ENCODE measurements at regions not wholly inside any gene's neighbourhood (a gene's known extent, or its start where the extent isn't known, plus 50 kb on each side); places are given as distances from the start of the nearest gene placed in this dataset.

- H3K27ac ChIP-seq (ENCODE audit: low read depth, low read length, poor library complexity, severe bottlenecking), result peak overlapping the region; percentile 33
- no peaks in the 10 kb centered on the region for H3K9me3 ChIP-seq (ENCODE audit: low read depth, low read length, poor library complexity, severe bottlenecking)
- intact Hi-C loops (cut with micrococcal nuclease; ENCODE audit: unreplicated experiment), result no loop called here
- H3K27me3 ChIP-seq (replicated peaks; ENCODE audit: insufficient read depth, low read depth, low read length, poor library complexity), result no peaks in the 10 kb centered on the region
- no peak for DNase-seq (ENCODE audit: low spot score)
- ChIA-PET CTCF (no interaction called here), POLR2A (ENCODE audit: low non-redundant PET) (no interaction called here)
- TF ChIP-seq CTCF (conservative IDR thresholded peaks at IDR 0.05; ENCODE audit: low read depth, low read length) (no peak), EZH2 (IDR thresholded peaks at IDR 0.05; ENCODE audit: borderline replicate concordance, low read depth, low read length, poor library complexity, severe bottlenecking) (no peak)
- H3K36me3 ChIP-seq (ENCODE audit: insufficient read depth, low read length, poor library complexity, severe bottlenecking), result no peaks in the 10 kb centered on the region
- no TSS peak for BruUV-seq (replicated peaks)
- H3K4me1 ChIP-seq (ENCODE audit: insufficient read depth, low read length, poor library complexity, severe bottlenecking), result peaks cover 7% of the 10 kb centered on the region
- no peak overlapping the region for H3K4me3 ChIP-seq (ENCODE audit: low read depth, low read length, poor library complexity, severe bottlenecking)
Measured at GRCh38 chr10:36711361-36711760, 414.0 kb upstream of the ANKRD30A start.

- POLR2A ChIA-PET (ENCODE audit: low non-redundant PET), result no interaction called here
- BruUV-seq (replicated peaks), result no TSS peak
- Histone ChIP-seq H3K9me3 (ENCODE audit: low read depth, low read length, poor library complexity, severe bottlenecking) (no peaks in the 10 kb centered on the region), H3K27me3 (replicated peaks; ENCODE audit: insufficient read depth, low read depth, low read length, poor library complexity) (no peaks in the 10 kb centered on the region), H3K36me3 (ENCODE audit: insufficient read depth, low read length, poor library complexity, severe bottlenecking) (no peaks in the 10 kb centered on the region), H3K4me3 (ENCODE audit: low read depth, low read length, poor library complexity, severe bottlenecking) (no peak overlapping the region), H3K4me1 (ENCODE audit: insufficient read depth, low read length, poor library complexity, severe bottlenecking) (peaks cover 4% of the 10 kb centered on the region), H3K27ac (ENCODE audit: low read depth, low read length, poor library complexity, severe bottlenecking) (no peak overlapping the region)
- TF ChIP-seq CTCF (conservative IDR thresholded peaks at IDR 0.05; ENCODE audit: low read depth, low read length), result no peak
- no peak for TF ChIP-seq EZH2 (IDR thresholded peaks at IDR 0.05; ENCODE audit: borderline replicate concordance, low read depth, low read length, poor library complexity, severe bottlenecking)
- DNase-seq (ENCODE audit: low spot score), result no peak
- CTCF ChIA-PET, result no interaction called here
- intact Hi-C loops (cut with micrococcal nuclease; ENCODE audit: unreplicated experiment), result no loop called here
Measured at GRCh38 chr10:36704124-36704523, 421.3 kb upstream of the ANKRD30A start.

GRCh38 chr10:36703179-36703578 is 422.2 kb upstream of the ANKRD30A start:
- no peak for DNase-seq (ENCODE audit: low spot score)
- H3K4me3 ChIP-seq (ENCODE audit: low read depth, low read length, poor library complexity, severe bottlenecking), result no peak overlapping the region
- no peak overlapping the region for H3K27ac ChIP-seq (ENCODE audit: low read depth, low read length, poor library complexity, severe bottlenecking)
- H3K4me1 ChIP-seq (ENCODE audit: insufficient read depth, low read length, poor library complexity, severe bottlenecking), result peaks cover 4% of the 10 kb centered on the region
- H3K27me3 ChIP-seq (replicated peaks; ENCODE audit: insufficient read depth, low read depth, low read length, poor library complexity), result no peaks in the 10 kb centered on the region
- TF ChIP-seq CTCF (conservative IDR thresholded peaks at IDR 0.05; ENCODE audit: low read depth, low read length) (no peak), EZH2 (IDR thresholded peaks at IDR 0.05; ENCODE audit: borderline replicate concordance, low read depth, low read length, poor library complexity, severe bottlenecking) (no peak)
- intact Hi-C loops (cut with micrococcal nuclease; ENCODE audit: unreplicated experiment), result no loop called here
- no peaks in the 10 kb centered on the region for H3K9me3 ChIP-seq (ENCODE audit: low read depth, low read length, poor library complexity, severe bottlenecking)
- no TSS peak for BruUV-seq (replicated peaks)
- POLR2A ChIA-PET (ENCODE audit: low non-redundant PET), result no interaction called here
- CTCF ChIA-PET, result no interaction called here
- no peaks in the 10 kb centered on the region for H3K36me3 ChIP-seq (ENCODE audit: insufficient read depth, low read length, poor library complexity, severe bottlenecking)

Measured in A673 (cell line).